IPS-NIHi11 (cell line): ENCODE measurements at regions not wholly inside any gene's neighbourhood (a gene's known extent, or its start where the extent isn't known, plus 50 kb on each side); places are given as distances from the start of the nearest gene placed in this dataset.
"Not testable (repeated sequence)": the region's sequence is repeated elsewhere in the genome, so short reads cannot be mapped to it uniquely, and the experiment has no call there.

ENCODE experiments used
- DNase-seq: peaks from one replicate; pipeline ENCODE4 v3.0.0; 2012; ENCODE audit warnings: mixed read lengths, low spot score

DNA sequence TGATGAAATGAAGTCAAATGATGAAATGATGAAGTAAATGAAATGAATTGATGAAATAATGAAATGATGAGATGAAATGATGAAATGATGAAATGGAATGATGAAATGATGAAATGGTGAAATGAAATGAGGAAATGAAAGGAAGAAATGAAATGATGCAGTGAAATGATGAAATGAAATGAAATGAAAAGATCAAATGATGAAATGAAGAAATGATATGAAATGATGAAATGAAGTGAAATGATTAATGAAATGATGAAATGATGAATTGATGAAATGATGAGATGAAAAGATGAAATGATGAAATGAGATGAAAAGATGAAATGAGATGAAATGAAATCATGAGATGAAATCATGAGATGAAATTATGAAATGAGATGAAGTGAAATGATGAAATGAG is 139.2 kb upstream of the ERV3-1 start:
- DNase-seq: not testable (repeated sequence)

DNA sequence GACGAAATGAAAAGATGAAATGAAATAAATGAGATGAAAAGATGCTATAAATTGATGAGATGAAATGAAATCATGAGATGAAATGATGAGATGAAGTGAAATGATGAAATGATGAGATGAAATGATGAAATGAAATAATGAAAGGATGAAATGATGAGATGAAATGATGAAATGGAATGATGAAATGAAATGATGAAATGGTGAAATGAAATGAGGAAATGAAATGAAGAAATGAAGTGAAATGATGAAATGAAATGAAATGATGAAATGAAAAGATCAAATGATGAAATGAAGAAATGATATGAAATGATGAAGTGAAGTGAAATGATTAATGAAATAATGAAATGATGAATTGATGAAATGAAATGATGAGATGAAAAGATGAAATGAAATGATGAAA is 138.5 kb upstream of the ERV3-1 start:
- DNase-seq: not testable (repeated sequence)

DNA sequence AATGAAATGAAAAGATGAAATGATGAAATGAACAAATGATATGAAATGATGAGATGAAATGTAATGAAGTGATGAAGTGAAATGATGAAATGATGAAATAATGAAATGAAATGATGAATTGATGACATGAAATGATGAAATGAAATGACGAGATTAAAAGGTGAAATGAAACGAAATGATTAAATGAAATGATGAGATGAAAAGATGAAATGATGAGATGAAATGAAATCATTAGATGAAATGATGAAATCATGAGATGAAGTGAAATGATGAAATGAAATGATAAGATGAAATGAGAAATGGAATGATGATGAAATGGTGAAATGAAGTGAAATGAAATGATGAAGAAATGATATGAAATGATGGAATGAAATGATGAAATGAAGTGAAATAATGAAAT is 138.1 kb upstream of the ERV3-1 start:
- DNase-seq: not testable (repeated sequence)

DNA sequence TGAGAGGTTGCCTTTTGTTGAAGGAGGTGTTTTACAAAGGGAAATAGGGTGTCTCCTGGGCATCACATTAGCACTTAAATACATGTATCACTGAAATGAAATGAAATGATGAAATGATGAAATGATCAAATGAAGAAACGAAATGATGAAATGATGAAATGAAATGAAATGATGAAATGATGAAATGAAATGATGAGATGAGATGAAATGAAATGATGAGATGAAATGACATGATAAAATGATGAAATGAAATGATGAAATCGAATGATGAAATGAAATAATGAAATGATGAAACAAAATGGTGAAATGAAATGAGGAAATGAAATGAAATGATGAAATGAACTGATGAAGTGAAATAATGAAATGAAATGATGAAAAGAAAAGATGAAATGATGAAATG is 137.6 kb upstream of the ERV3-1 start:
- not testable (repeated sequence) for DNase-seq

DNA sequence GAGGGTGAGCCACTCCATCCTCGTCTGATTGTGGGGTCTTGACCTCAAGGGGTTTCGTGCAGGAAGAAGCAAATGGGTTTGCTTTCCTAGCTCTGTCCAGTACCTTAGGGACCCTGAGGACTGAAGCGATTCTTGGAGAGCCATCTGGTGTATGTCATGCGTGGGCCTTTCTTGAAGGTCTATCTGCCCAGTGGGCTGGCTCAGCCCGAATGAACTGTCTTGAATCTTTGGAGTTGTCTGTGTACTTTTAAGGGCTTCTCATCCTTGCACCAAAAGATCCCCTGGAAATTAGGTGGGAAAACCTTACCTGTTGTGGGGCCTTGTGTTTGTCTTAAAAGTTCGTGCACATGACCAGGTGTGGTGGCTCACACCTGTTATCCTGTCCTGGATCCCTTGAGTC is 135.4 kb upstream of the ERV3-1 start:
- not testable (repeated sequence) for DNase-seq

DNA sequence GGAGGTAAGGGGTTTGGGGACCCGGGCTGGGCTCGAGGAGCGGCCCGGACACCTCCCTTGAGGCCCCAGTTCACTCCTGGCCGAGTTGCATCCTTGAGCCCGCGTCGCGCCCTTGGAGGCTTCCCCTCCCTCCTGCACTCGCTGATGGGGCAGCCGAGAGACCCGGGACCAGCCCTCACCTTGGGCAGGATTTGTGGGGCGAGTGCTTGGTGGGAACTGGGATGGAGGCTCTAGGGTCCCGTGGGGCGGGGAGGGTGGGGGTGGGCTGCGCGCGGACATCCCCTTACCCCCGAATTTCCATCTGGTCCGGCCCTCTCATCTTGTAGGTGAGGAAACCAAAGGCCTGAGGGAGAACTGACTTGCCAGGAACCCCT is 134.9 kb upstream of the ERV3-1 start:
- DNase-seq: not testable (repeated sequence)

DNA sequence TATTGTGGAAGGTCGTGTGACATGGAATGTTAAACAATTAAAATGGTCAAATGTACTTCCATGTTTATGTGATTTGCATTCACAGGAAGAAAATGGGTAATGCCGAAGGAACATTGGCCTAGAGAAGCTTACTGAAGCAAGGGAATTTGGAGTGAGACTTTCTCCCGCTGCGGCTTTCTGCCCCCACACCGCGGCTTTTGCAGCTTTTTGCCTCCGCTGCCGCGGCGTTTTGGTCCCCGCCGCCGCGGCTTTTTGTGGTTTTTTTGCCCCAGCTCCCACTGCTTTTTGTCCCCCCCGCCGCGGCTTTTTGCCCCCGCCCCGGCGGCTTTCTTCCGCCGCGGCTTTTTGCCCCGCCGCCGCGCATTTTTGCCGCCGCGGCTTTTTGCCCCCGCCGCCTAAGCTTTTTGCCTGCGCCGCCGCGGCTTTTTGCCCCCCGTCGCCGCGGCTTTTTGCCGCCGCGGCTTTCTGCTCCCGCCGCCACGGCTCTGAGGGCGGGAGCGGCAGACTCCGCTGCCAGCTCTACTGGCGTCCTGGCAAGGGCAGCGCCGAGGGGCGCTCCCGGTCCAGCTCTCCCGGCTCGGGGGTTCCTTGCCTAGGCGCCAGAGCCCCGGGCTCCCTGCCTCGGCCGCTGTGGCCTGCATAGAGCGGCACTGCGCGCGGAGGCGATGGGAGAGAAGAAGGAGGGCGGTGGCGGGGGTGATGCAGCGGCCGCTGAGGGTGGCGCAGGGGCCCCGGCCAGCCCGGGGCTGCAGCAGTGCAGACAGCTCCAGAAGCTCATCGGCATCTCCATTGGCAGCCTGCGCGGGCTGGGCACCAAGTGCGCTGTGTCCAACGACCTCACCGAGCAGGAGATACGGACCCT is 134.3 kb upstream of the ERV3-1 start:
- not testable (repeated sequence) for DNase-seq

DNA sequence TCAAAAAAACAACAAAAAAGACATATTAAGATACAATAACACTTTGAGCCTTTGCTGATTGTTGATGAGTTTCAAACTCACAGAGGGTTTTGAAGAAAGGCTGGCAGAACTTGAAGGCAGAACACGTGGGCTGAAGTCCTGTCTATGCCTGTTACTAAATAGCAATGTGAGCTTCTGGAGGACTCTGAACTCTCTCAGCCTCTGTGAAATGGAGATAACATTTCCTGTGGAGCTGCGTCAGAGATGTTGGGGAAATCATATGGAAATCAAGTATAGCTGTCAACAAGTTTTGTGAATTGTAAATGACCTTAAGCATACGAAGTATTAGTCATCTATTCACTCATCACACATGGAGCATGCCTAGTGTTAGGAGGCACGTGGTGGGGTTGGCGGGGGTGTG is 130.4 kb upstream of the ERV3-1 start:
- not testable (repeated sequence) for DNase-seq

DNA sequence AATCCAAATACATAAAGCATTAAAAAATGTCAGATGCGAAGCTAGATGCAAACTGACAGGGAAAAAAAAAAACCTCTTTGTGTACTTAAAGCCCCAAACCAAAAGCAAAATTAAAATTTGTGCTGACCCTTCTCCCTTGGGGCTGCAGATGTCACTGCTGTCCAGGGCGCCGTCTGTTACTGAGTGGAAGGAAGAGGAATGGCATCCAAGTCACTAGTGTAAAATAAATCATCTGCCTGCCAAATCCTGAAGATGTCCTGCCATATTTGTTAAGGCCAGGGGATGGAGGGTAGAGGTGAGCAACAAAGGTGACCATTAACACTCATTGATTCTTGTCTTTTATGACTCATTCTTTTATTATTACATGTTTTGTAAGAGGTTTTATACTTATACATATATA is 126.6 kb upstream of the ERV3-1 start:
- DNase-seq: not testable (repeated sequence)

DNA sequence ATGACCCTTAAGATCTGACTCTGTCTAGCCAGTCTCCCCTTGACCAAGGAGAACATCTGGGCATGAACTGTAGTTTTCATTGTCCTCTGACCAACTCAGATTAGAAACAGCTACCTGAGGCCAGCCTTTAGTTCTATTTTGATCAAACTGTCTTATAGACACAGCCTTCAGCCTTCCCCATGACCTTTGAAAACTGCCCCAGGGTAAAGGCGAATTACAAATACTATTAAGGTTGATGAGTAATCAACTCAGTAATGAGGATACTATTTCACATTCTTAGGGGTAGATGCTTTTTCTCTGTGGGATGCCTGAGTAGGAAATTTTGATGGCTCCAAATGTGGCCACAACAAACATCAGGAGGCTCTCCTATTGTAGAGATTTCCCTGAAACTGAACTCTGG is 125.8 kb upstream of the ERV3-1 start:
- DNase-seq: not testable (repeated sequence)

DNA sequence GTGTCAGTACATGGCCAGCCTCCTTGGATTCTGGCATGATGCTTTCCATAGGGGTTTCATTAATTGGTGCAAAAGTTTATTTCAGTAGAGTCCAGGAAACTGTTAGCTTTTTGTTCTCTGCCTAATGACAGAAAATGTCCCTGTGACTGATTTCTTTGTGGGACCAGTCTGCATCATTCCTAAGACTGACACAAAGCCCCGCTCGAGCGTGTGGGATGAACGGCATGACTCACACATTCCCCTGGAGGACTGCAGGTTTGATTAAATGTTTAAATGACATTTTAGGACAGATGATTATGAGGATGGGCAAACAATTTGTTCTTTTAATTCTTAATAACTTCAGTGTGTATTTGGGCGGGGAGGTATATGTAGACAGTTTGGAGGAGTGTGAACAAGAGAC is 120.9 kb upstream of the ERV3-1 start:
- not testable (repeated sequence) for DNase-seq

DNA sequence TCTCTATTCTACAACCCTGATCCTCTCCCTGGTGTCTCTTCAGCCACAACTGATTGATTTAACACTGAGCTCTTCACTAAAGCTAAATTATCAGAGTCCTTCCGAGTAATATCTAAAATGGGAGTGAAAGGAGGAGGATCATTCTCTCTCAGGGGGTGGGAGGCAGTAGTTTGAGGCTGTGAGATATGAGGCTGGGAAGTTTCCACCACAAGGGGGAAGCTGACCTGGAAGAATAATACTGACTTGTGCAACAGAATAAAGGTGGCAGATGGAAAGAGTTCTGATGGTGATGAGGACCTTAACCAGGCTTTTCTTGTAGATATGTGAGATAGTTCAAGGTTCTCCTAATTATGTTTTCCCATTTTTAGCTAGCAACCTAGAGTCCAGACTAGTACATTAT is 118.1 kb upstream of the ERV3-1 start:
- DNase-seq: not testable (repeated sequence)

DNA sequence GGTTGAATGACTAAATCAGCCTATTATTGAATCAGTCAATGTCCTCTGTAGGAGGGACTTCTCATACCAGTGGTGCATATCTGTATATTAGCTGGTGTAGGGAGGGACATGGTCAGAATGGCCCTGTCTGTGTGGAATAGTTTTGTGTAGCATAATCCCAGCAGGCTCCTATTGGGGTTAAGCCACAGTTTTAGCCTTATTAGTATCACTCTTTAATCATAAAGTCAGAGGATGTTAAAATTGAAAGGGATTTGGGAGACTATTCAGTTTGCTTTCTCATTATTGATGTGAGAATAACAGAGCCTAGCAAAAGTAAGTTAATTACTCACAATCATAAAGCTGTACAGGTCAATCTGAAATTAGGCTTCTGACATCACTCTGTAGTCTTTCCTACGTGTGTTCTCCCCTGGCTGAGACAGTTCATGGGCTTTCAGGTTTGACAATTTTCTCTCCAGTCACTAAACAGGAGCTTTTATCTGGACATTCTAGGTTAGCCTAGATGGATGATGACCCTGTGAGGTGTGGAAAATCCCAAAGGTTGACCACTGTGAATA is 99.2 kb upstream of the ERV3-1 start:
- not testable (repeated sequence) for DNase-seq

DNA sequence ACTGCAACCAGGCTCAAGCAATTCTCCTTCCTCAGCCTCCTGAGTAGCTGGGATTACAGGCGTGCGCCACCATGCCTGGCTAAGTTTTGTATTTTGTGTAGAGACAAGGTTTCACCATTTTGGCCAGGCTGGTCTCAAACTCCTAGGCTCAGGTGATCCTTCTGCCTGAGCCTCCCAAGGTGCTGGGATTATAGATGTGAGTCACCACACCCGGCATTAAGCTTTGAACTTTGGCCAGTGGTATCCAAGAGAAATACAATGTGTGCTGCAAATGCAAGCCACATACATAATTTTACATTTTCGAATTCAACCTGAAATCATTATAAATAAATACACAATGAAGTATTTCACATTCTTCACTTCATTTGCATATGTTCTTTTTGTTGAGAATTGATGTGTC is 94.0 kb upstream of the ERV3-1 start:
- DNase-seq: not testable (repeated sequence)

DNA sequence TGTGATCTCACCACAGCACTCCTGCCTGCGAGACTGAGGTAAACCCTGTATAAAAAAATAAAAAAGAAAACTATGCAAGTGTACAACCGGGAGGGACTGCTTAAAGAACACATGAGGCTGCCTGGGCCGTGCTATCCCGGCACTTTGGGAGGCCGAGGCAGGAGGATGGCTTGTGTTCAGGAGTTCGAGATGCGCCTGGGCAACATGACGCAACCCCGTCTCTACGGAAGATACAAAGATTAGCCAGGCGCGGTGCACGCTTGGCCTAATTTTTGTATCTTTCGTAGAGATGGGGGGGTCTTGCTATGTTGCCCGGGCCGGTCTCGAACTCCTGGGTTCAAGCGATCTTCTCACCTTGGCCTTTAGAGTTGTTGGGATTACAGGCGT is 75.2 kb upstream of the ERV3-1 start:
- not testable (repeated sequence) for DNase-seq

DNA sequence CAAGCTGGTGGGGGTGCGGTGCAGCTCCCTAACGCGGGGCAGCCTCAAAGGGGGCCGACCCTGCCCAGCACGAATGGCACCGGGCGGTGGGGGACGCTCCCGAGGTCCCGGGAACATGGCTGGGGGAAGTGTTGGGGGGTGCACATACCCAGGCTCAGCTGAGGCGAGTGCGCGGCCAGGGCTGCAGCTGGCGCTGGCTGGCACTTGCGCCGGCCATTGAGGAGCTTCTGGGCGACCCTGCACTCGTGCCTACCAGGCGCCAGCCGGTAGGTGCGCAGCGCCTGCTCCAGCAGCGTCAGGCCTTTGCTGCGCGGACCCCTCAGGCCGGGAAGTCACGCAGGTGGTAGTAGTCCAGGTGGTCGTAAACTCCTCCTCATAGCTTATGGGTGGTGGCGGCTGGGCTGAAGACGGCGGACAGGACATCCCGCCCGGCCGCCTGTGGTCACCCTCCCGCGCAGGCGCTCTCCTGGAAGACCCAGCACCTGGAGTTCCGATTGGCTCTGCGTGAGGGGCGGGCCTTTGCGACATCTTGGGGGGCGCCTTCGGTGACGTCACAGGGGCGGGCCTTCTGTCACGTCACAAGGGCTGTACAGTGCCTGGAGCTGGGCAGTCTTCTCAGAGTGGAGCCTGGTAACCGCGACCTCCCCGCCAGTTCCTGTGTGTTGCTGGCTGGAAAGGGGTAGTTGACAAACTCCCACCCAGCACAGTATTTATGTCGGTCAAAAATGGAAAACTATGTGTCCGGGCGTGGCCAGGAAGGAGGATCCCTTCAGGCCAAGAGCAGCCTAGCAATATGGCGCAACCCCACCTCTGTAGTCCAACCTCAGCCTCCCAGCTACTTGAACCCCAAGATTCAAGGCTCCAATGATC is 74.5 kb upstream of the ERV3-1 start:
- DNase-seq: peak; percentile 81

DNA sequence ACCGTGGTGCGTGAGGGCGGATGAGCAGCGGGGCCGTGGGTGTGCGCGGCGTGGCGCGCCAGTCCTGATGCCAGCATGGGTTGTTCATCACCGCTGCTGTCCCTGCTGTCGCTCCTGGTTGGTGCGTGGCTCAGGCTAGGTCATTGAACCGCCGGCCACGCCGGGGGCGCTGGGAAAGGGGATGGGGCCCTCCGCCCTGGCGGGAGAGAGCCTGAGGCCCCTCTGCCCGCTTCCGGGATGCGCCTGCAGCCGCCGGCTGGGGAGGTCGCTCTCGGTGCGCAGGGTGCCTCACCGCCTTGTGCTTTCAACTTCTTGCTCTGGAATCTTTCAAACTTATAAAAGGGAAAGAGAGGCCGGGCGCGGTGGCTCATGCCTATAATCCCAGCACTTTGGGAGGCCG is 68.5 kb upstream of the ERV3-1 start:
- DNase-seq: not testable (repeated sequence)

DNA sequence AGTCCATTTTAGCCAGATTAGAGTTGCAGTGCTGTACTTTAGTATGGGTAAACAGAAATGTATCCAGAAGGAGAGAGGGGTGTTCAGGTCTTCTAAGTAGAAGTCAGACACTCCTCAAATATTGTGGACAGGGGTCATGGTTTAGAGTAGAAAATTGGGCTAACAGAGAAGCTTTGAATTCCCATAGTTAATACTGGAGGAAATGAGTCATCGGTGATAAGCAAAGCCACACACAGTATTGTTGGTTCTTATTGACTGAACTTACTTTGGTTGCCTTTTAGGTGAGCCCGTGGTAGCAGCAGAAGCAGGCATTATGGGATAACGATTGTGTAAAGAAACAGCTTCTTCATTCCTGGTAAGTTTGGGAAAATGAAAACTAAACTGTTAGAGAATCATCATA is 66.7 kb upstream of the ERV3-1 start:
- not testable (repeated sequence) for DNase-seq

DNA sequence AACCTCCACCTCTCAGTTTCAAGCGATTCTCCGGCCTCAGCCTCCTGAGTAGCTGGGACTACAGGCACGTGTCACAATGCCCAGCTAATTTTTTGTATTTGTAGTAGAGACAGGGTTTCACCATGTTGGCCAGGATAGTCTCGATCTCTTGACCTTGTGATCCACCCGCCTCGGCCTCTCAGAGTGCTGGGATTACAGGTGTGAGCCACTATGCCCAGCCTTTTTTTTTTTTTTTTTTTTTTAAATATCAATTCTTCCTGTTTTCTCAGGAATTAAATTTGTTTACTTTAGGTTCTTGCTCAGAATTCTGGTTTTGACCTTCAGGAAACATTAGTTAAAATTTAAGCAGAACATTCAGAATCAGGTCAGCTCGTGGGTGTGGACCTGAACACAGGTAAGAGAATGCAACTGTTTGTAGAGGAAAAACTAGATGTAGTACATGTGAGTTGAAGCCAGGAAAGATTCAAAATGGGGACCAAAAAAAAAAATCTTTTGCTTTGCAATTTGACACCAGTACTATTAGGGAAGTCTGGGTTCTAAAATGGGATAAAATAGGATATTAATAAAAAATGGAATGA is 65.5 kb upstream of the ERV3-1 start:
- not testable (repeated sequence) for DNase-seq

DNA sequence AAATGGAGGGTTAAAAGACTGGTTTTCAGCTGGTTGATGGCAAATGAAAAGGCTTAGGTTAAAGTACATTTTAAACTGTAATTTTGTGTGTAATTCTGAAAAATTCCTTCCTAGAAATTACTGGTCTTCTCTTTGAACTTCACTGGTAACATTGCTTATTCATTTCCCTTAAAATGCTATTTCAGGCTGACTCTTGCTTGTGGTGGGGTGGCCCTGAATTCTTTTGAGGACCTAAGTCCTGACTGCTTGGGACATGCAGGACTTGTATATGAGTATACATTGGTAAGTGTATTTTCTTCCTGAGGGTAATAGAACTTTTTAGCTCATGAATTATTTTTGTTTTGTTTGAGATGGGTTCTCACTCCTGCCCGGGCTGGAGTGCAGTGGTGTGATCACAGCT is 63.0 kb upstream of the ERV3-1 start:
- DNase-seq: not testable (repeated sequence)

DNA sequence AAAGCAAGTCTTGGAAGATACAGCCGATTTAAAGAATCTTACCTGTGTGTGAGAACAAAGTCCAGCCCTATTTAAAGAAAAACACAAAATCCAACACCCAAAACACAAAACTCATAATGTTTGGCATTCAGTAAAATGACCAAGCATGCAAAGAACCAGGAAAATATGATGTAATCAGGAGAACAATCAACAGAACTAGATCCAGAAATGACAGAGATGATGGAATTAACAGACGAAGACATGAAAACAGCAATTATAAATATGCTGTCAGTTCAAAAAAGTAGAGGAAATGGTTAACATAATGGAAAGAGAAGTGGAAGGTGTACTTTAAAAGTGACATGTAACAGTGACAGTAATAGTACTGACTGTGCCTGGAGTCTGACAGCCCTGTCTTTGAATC is 56.1 kb upstream of the ERV3-1 start:
- not testable (repeated sequence) for DNase-seq

DNA sequence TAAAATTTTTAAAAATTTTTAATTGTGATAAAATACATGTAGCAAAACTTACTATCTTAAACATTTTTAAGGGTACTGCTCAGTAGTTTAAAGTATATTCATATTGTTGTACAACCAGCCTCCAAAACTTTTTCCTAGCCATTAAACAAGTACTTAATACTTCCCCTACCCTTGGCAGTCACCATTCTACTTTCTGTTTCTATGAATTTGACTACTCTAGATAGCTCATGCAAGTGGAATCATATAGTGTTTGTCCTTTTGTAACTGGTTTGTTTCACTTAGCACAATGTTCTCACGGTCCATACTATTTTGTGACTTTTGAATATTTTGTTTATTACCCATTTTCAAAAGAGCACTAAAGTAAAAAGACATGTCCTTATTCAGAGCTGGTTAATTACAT is 52.8 kb upstream of the ERV3-1 start:
- DNase-seq: not testable (repeated sequence)
